Lower leg skin (tissue), 3 donors: ENCODE measurements at regions not wholly inside any gene's neighbourhood (a gene's known extent, or its start where the extent isn't known, plus 50 kb on each side); places are given as distances from the start of the nearest gene placed in this dataset.

Experiments used
- POLR2A ChIP-seq, 2 donors: fragments of 450-650 bp; IDR thresholded peaks; one replicate each; pipeline ENCODE4 v1.6.1; 2016 to 2017; ENCODE audit warnings: antibody characterized with exemption in 2 of 2, mild to moderate bottlenecking in 1 of 2, moderate library complexity in 1 of 2
- TF ChIP-seq, protein P1 (sequence below), 3 donors: fragments of 450-650 bp; IDR thresholded peaks; one replicate each; pipeline ENCODE4 v1.5.1; 2016; ENCODE audit warnings: antibody characterized with exemption in 3 of 3, mild to moderate bottlenecking in 3 of 3, moderate library complexity in 2 of 3

DNA sequence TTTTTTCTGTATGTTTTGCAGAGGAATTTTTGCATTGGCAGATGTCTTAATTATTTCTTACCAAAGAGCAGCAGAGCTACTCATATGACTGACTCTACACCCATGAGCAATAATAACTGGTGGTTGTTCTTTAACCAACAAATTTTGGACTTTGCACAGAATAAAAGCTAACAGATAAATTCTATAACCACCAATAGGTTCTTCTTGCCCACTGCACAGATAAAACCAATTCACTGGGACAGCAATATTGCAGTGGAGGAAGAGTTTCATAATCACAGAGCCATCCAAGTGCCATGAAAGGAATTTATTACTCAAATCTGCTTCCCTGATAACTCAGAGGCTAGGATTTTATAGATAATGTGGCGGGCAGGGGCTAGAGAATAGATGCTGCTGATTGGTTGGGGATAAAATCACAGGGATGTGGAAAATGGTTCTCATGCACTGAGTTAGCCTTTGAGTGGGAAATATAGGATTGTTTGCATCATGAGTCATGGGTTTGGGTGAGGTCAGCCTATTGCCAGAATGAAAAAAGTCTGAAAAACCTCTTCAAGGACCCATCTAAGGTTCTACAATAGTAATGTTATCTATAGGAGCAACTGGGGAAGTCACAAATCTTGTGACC lies 104.3 kb upstream of the PCDH17 start:
- TF ChIP-seq, protein P1, sequence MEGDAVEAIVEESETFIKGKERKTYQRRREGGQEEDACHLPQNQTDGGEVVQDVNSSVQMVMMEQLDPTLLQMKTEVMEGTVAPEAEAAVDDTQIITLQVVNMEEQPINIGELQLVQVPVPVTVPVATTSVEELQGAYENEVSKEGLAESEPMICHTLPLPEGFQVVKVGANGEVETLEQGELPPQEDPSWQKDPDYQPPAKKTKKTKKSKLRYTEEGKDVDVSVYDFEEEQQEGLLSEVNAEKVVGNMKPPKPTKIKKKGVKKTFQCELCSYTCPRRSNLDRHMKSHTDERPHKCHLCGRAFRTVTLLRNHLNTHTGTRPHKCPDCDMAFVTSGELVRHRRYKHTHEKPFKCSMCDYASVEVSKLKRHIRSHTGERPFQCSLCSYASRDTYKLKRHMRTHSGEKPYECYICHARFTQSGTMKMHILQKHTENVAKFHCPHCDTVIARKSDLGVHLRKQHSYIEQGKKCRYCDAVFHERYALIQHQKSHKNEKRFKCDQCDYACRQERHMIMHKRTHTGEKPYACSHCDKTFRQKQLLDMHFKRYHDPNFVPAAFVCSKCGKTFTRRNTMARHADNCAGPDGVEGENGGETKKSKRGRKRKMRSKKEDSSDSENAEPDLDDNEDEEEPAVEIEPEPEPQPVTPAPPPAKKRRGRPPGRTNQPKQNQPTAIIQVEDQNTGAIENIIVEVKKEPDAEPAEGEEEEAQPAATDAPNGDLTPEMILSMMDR (IDR thresholded peaks at IDR 0.05), result no peak
- TF ChIP-seq POLR2A (IDR thresholded peaks at IDR 0.05), result no peak
